NCI-H146 treated with DMSO at 0.1 percent for 48 hours (cell line): ENCODE measurements at regions not wholly inside any gene's neighbourhood (a gene's known extent, or its start where the extent isn't known, plus 50 kb on each side); places are given as distances from the start of the nearest gene placed in this dataset.
"Not testable (repeated sequence)": the region's sequence is repeated elsewhere in the genome, so short reads cannot be mapped to it uniquely, and the experiment has no call there.

Experiments used
- DNase-seq: peaks from one replicate; lab custom pipeline; 2025; ENCODE audit not compliant: unreplicated experiment; lab: John Stamatoyannopoulos, UW

DNA sequence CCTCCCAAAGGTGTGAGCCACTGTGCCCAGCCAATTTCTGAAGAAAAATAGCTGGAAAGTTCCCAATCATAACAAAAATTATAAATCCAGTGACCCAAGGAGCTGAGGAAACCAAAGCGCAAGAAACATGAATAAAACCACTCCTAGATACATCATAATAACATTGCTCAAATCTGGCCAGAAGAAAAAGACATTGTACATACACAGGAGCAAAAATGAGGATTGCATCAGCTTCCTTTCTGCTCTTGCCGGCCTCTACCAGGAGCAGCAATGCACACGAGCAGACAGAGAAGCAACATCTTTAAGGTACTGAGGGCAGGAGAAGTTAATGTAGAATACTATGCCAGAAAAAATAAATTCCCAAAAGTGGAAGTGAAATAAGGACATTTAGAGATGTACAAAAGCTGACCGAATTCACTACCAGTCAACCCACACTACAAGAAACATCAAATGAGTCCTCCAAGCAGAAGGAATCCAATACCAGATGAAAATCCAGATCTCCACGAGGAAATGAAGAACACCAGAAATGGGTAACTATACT is 127.0 kb upstream of the NBPF11 start:
- DNase-seq: not testable (repeated sequence)

- DNase-seq: not testable (repeated sequence)
Observed at GRCh38 chr1:148277865-148278279, 125.8 kb upstream of the NBPF11 start.

GRCh38 chr1:148267066-148267465 is 115.0 kb upstream of the NBPF11 start:
- not testable (repeated sequence) for DNase-seq

DNA sequence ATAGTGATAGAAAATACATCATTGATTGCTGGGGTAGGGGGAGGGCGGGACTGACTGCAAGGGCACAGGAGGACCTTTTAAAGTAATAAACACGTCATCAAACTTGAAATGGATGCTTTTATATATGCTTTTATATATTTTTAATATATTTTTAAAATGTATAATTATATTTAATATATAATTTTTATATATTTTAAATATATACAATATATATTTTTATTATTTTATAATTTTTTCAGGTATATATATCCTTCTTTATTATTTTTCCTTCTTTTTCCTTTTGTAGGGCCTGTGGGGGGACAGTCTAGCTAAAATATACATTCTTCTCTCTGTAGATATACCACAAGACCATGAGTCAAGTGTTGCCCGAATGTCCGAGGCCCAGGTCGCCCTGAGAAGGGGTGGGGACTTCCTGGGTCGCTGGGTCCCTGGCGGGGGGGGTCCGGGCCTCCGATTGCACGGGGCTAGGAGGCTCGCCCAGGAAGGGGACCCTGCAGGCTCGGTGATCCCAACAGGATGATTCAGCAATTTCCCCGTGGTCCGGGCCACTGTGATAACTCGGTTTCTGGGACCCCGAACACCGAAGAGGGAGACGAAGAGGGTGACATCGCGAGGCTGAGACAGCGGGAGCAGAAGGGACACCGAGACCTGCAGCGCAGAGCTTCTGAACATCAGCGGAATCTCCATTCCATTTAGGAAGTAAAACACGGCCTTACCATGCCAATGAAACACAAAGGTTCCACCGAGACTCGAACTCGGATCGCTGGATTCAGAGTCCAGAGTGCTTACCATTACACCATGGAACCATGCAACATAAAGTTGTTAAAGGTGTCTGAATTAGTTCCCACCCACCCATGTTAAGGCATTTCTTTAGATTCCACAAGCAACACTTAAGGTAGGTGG is 112.5 kb upstream of the NBPF11 start:
- DNase-seq: no peak

GRCh38 chr1:148263906-148264255 is 111.8 kb upstream of the NBPF11 start:
- DNase-seq: no peak

DNA sequence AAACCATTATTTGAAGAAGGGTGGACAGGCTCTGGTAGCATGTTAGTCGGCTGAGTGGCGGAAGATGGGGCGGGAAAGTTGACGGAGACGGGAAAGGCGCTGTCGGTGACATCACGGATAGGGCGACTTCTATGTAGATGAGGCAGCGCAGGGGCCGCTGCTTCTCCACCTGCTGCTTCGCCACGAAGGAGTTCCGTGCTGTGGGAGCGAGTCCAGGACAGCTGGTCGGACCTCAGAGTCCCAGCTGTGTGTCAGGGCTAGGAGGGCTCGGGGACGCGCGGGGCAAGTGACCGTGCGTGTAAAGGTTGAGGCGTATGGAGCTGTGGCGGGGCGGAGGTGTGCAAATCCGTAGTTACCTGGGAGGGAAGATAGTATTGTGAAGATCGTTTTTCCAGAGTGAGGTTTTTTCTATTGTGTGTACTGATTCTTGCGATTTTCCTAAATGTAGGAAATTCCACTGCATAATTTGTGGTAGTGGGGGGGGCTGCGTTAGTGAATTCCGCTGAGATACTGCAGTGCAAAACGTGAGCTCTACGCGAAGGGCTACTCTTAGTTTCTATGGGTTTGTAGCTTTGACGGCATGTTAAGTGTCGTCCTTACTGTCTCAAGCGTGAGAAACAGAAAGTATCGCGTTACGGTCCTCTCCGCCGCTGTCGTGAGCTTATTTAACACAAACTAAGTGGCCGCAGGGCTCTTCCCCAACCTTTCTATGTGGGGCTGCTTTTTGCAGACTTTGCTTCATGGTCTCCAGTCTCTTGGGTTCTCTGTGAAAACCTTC is 111.2 kb upstream of the NBPF11 start:
- DNase-seq: no peak

GRCh38 chr1:148261684-148262083 is 109.6 kb upstream of the NBPF11 start:
- not testable (repeated sequence) for DNase-seq

GRCh38 chr1:148257886-148258285 is 105.8 kb upstream of the NBPF11 start:
- not testable (repeated sequence) for DNase-seq

GRCh38 chr1:148254611-148255429 is 102.7 kb upstream of the NBPF11 start:
- DNase-seq: not testable (repeated sequence)

DNA sequence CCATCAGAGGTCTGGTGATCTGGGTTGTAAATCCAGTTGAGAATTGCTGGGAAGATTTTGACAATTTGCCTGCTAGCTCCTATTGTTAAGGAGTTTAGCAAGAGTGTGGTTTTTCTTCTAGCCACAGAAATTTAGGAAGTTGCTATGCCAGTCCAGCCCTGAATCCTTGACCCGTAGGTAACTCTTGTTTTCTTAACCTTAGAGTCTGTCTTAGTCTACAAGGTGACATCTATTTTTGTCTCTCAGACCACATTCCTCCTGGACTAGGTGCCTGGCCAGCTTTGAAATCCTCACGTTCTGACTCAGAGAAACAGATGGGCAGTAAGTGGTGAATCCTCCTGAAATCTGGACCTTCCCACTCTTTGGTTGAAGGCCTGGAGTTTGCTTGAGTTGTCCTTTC is 101.7 kb upstream of the NBPF11 start:
- not testable (repeated sequence) for DNase-seq

DNA sequence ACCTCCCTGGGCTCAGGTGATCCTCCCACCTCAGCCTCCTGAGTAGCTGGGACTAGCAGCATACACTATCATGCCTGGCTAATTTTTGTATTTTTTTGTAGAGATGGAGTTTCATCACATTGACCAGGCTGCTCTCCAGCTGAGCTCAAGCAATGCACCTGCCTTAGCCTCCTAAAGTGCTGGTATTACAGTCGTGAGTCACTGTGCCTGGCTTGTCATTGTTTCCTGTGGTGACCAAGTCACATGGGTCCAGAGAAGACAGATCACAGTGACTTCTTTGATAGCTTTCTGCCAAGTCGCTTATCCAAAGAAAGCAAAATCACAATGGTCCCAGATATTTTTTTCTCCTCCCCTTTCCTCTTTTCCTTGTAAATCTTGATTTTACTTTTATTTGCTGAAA is 96.7 kb upstream of the NBPF11 start:
- DNase-seq: not testable (repeated sequence)

DNA sequence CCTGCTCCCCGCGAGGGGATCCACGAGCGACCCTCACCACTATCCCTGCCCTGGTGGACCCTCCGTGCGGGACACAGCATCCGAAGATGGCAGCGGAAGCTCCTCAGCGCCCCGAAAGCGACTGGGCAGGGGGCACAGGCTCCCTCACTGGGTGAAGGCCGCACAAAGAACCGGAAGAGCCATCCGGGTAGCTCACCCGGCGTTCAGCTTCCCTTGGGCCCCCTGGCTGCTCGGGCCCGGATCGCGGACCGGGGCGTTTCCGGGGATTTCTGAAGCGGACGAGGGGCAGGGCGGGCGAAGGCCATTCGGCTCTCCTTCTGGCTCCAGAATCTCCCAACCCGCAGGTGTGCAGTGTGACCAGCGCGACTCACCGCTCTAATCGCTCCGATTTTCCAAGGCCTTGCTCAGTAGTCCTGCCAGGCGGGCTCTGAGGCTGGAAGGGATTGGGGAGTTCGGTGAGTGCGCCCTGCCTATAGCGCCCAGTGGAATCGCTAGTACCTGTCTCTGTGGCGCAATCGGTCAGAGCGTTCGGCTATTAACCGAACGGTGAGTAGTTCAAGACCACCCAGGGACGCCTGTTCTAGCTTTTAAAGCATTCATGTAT is 94.3 kb upstream of the NBPF11 start:
- DNase-seq: not testable (repeated sequence)

DNA sequence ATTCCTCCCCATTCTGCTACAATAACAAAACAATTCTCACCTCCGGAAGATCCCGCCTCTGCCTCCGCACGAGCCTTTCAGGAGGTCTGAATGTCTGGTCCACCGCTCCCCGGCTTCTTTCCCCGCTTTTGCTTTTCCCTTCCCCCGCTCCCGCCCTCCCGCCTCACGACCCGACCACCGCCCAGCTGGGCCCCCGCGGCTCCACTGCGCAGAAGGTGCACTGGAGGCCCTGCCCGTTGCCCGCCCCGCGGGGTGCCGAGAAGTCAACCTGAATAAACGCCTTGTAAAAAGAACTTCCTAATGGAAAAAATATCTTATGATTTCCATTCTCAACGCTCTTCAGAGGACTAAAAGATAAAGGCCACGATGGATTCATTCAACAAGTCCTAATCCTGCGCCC is 93.8 kb upstream of the NBPF11 start:
- not testable (repeated sequence) for DNase-seq

- DNase-seq: not testable (repeated sequence)
Observed at GRCh38 chr1:148245443-148245842, 93.4 kb upstream of the NBPF11 start.

GRCh38 chr1:148233250-148233649 is 81.2 kb upstream of the NBPF11 start:
- DNase-seq: not testable (repeated sequence)

- not testable (repeated sequence) for DNase-seq
Observed at GRCh38 chr1:148228846-148229245, 76.8 kb upstream of the NBPF11 start.

DNA sequence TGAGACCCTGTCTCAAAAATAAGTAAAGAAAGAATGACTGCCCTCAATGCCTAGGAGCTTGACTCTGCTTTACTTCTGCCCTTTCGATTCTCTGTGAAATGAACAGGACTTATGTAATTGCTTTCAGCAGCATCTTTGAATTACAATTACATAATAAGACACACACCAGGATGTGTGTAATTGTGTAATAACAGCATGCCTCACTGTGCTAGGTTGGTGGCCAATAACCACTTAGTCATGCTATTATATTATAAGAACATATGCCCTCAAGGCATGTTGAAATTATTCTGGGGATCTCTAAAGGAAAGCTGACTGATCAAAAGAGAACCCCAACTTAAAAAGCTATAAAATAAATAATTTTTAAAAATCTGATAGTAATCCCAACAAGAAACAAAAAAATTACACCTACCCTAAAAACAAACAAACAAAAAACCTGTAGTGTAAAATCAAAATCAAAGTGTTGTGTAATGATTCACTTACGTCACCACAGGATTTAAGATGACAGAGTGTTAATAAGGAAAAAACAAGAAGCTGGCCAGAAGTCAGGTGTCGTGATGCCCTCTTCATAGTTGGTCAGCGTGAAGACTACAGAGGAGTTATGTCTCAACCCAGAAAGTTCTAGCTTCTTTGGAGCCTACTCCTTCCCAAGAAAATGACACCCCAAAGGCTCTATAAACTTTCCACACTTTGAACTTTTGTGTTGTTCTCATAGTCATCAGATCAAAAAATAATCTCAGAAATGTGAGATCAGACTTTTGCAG is 70.5 kb upstream of the NBPF11 start:
- DNase-seq: not testable (repeated sequence)

DNA sequence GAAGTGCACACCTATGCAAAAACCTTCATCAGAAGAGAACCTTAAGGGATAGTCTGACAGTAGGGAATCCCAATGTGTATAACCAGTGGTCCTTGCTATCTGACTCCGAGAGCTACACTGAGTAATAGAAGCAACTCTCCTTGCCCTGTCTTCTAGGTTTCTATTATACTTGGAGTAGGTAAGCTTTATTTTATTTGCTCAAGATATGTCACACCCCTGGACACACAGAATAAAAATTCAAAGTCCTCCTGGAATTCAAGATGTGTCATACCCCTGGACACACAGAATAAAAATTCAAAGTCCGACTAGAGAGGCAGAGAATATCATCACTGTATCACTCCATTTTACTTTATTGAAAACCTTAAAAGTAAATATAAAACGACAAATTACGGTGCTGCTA is 69.5 kb upstream of the NBPF11 start:
- not testable (repeated sequence) for DNase-seq

DNA sequence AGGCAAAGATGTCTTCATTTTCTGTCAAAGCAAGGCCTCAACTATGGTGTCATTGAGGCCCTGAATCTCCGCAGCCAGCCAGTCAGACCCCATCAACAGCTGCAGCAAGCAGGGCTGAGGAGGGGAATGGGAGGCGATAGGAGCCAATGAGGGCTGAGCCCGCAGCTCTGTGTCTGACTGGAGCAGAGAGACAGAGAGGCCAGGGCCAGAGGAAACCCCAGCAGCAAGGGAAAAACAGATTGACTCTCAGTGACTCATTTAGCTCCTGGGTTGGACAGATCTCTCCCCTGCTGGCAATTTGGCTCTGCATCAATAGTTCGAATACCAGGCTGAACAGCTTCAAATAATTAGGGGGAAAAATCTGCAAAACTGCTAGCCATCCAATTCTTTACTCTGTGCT is 67.1 kb upstream of the NBPF11 start:
- DNase-seq: not testable (repeated sequence)

- DNase-seq: not testable (repeated sequence)
Observed at GRCh38 chr1:148211191-148211590, 59.1 kb upstream of the NBPF11 start.
